Transverse colon (tissue), 3 donors: ENCODE measurements at regions not wholly inside any gene's neighbourhood (a gene's known extent, or its start where the extent isn't known, plus 50 kb on each side); places are given as distances from the start of the nearest gene placed in this dataset.

ENCODE experiments used
- CTCF ChIP-seq, 5 experiments: fragments of 200-600 bp in 3 of 5; fragments of 450-650 bp in 2 of 5; sonication (generic) in 3 of 5; IDR thresholded peaks; 1 replicate in 2 of 5; 2 replicates in 3 of 5; pipeline ENCODE4 v1.5.1; 2016 to 2017; ENCODE audit warnings: antibody characterized with exemption in 5 of 5, inconsistent platforms in 3 of 5, mild to moderate bottlenecking in 2 of 5, moderate library complexity in 1 of 5
- EP300 ChIP-seq: sonication (generic); formaldehyde crosslinking; IDR thresholded peaks from one replicate; pipeline ENCODE4 v1.6.1; 2017; ENCODE audit warnings: antibody characterized with exemption, low read depth
- POLR2A ChIP-seq: fragments of 450-650 bp; IDR thresholded peaks from one replicate; pipeline ENCODE4 v1.6.1; 2016; ENCODE audit warnings: antibody characterized with exemption, mild to moderate bottlenecking, moderate library complexity

DNA sequence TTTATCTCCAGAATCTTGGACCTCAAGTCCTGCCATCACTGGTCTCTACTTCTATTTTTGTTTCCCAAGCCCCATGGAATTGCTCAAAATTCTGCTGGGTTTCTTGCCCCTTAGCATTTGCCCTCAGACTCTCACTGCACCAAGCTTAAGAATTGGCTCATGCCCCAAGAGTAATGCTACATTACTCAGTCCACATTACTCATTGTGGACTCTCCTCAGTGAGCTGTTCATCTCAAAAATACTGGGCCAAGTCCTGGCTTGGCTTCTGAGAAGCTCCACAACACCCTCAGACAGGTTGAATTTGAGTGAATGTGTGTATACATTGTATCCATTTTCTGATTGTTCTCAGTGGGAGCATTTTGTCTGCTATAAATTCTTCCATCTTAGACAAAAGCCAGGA, 364.4 kb upstream of the ARHGEF26 start:
- no peak for TF ChIP-seq EP300
- TF ChIP-seq POLR2A, result no peak
- TF ChIP-seq CTCF (IDR thresholded peaks at IDR 0.05), result no peak
